ENCODE measurements at regions not wholly inside any gene's neighbourhood (a gene's known extent, or its start where the extent isn't known, plus 50 kb on each side); places are given as distances from the start of the nearest gene placed in this dataset.
"Not testable (repeated sequence)": the region's sequence is repeated elsewhere in the genome, so short reads cannot be mapped to it uniquely, and the experiment has no call there.

- DNase-seq (ENCODE audit: low spot score) = no peak
These were observed 644.9 kb upstream of the PITX2 start for GRCh38 chr4:111267786-111268185.

- DNase-seq (ENCODE audit: low spot score) = no peak
These were observed 646.0 kb upstream of the PITX2 start for GRCh38 chr4:111268769-111269414.

- DNase-seq (ENCODE audit: low spot score) = no peak
These were observed 646.6 kb upstream of the PITX2 start for GRCh38 chr4:111269439-111269838.

GRCh38 chr4:111274060-111274459 lies 651.2 kb upstream of the PITX2 start:
- no peak for DNase-seq (ENCODE audit: low spot score)

GRCh38 chr4:111274486-111274885 lies 651.6 kb upstream of the PITX2 start:
- DNase-seq (ENCODE audit: low spot score) = no peak

- DNase-seq (ENCODE audit: low spot score) = no peak
These were observed 658.3 kb upstream of the PITX2 start for GRCh38 chr4:111281219-111281618.

- no peak for DNase-seq (ENCODE audit: low spot score)
These were observed 659.2 kb upstream of the PITX2 start for GRCh38 chr4:111282035-111282434.

- DNase-seq (ENCODE audit: low spot score) = no peak
These were observed 660.3 kb upstream of the PITX2 start for GRCh38 chr4:111283066-111283677.

- no peak for DNase-seq (ENCODE audit: low spot score)
These were observed 673.6 kb upstream of the PITX2 start for GRCh38 chr4:111296466-111296865.

- DNase-seq (ENCODE audit: low spot score) = no peak
These were observed 680.9 kb upstream of the PITX2 start for GRCh38 chr4:111303806-111304205.

GRCh38 chr4:111323496-111323895 lies 700.6 kb upstream of the PITX2 start:
- no peak for DNase-seq (ENCODE audit: low spot score)

GRCh38 chr4:111323916-111324315 lies 701.0 kb upstream of the PITX2 start:
- no peak for DNase-seq (ENCODE audit: low spot score)

GRCh38 chr4:111326450-111326849 lies 703.6 kb upstream of the PITX2 start:
- no peak for DNase-seq (ENCODE audit: low spot score)

GRCh38 chr4:111330786-111331185 lies 707.9 kb upstream of the PITX2 start:
- no peak for DNase-seq (ENCODE audit: low spot score)

GRCh38 chr4:111334361-111334760 lies 711.5 kb upstream of the PITX2 start:
- no peak for DNase-seq (ENCODE audit: low spot score)

GRCh38 chr4:111337186-111337876 lies 714.5 kb upstream of the PITX2 start:
- DNase-seq (ENCODE audit: low spot score) = not testable (repeated sequence)

- DNase-seq (ENCODE audit: low spot score) = no peak
These were observed 736.7 kb upstream of the PITX2 start for GRCh38 chr4:111359602-111360001.

GRCh38 chr4:111360906-111361305 lies 738.0 kb upstream of the PITX2 start:
- no peak for DNase-seq (ENCODE audit: low spot score)

GRCh38 chr4:111362941-111363361 lies 740.1 kb upstream of the PITX2 start:
- DNase-seq (ENCODE audit: low spot score) = no peak

GRCh38 chr4:111377880-111378279 lies 755.0 kb upstream of the PITX2 start:
- not testable (repeated sequence) for DNase-seq (ENCODE audit: low spot score)

GRCh38 chr4:111388561-111388960 lies 756.7 kb upstream of the FAM241A start:
- DNase-seq (ENCODE audit: low spot score) = no peak

- DNase-seq (ENCODE audit: low spot score) = no peak
These were observed 753.4 kb upstream of the FAM241A start for GRCh38 chr4:111391829-111392228.

GRCh38 chr4:111393781-111394180 lies 751.5 kb upstream of the FAM241A start:
- no peak for DNase-seq (ENCODE audit: low spot score)
